ENCODE measurements at regions not wholly inside any gene's neighbourhood (a gene's known extent, or its start where the extent isn't known, plus 50 kb on each side); places are given as distances from the start of the nearest gene placed in this dataset.

DNA sequence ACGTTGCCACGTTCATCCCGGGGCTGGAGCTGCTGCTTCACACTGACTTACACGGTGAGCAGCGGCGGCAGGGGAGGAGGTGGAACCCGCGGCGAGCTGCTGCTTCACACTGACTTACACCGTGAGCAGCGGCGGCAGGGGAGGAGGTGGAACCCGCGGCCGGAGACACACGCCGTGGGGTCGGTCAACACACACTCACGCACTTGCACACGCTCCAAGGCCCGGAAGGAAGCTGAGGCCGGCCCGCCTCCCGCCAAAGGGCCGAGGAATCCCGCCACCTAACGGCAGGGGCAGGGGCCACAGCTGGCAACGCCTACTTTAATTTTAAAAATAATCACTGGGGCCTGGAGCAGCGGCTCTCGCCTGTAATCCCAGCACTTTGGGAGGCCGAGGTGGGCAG, 94.4 kb upstream of the FOXC1 start:
- DNase-seq (ENCODE audit: low read depth) = no peak

DNA sequence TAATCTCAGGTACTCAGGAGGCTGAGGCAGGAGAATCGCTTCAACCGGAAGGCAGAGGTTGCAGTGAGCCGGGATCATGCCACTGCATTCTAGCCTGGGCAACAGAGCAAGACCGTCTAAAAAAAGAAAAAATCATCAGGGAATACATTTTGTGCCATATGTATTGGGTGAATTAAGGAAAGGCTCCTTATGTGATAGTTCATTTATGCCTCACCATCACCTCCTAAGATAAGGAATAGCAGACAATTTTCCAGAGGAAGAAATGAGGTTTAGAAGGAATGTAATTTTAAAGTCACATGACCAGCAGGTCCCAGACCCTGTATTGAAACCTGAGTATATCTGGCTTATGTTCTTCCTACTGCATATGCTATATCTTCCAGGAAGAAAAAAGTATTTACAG, 93.9 kb upstream of the FOXC1 start:
- DNase-seq (ENCODE audit: low read depth) = no peak

DNA sequence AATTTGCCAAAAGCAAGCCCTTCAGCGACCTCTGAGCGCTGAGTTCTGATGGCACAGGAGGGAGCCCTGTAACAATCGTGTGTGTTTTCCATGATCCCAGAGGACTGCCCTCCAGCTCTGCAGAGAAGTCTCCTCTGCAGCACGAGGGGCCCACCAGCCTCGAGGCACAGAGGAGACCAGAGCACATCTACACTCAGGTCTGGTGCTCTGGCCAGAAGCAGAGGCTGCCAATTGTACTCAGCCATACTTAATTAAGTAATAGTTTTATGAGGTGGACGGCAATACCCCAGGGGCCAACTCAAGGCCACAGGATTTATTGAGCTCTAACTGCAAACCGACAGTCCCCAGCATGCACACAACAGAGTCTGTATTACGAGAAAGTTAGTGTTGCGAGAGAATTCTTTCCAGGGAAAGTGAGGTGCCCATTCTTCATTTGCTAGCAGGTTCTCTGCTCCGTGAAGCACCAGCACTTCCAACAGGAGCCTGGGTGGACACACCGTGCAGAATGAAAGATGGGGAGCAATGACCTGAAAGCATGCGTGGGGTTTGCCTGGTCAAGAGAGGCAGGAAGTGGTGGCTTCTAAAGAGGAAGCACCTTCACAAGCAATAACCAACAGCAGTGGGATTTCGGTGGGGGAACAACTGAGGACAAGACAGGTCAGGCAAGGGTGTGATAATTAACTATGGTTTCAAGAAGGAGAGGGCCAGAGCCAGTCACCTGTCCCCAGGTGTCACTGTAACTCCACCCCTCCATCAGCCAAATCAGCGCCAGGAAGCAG, 92.8 kb upstream of the FOXC1 start:
- DNase-seq (ENCODE audit: low read depth) = no peak

DNA sequence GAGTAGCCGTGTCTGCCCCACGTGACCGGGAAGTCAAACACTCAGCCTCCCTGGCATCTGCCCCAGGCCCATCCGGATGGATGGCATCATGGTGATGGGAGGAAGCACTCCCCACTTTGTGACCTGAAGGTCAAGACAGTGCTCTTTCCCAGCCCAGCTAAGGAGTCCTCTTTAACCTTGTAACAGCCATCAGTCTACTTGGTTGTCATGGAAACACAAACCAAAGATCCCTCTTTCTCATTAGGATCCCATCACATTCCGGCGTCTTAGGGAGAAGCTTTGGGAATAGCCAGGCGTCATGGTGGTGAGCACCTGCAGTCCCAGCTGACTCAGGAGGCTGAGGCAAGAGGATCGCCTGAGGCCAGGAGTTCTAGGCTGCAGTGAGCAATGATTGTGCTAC, 90.9 kb upstream of the FOXC1 start:
- no peak for DNase-seq (ENCODE audit: low read depth)

DNA sequence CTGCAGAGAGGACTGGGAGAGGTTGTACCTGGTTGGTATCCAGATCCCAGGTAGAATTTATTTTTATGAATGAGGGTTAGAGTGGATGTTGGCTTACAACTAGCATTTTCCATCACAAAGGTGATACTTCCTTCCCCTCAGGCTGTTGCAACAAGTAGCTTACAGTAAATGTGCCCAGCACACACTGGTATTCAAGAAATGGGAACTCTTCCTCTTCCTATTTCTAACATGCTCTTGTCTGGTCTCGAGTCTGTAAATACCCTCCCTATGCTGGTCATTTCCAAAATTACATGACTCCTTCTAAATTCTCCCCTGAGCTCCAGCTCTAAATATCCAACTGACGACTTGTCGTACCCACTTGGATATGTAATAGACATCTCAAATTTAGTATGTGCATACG, 90.1 kb upstream of the FOXC1 start:
- no peak for DNase-seq (ENCODE audit: low read depth)

DNA sequence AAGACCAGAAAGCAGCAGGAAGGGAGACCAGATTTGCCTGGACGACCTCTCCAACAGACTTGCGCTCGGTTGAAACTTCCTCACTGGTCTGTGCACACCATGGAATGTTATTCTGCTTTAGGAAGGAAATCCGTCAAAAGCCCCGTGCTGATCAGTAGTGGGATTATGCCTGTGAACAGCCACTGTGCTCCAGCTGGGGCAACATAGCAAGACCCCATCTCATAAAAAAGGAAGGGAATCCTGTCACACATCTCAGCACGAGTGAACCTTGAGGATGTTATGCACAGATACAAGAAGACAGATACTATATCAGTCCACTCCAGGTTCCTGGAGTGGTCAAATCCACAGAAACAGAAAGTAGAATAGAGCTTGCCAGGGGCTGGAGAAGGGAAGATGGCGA, 86.9 kb upstream of the FOXC1 start:
- no peak for DNase-seq (ENCODE audit: low read depth)

DNA sequence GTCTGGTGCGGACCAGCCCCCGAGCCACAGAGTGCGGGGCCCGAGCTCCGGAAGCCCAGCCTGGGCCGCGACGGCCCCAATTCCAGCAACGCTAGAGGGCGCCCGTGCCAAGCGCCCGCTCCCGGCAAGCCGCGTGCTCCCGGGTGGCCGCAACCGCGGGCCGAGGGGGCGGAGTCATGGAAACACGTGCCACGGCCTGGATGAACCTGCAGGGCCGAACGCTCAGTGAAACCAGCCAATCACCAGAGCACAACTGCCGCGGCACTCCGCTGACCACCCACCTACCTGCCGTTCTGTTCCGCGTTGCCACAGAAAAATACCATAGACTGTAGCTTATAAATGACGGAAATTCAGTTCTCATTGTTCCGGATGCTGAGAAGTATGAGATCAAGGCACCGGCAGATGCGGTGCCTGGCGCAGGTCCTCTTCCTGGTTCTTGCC, 85.7 kb upstream of the FOXC1 start:
- peak; percentile 57 for DNase-seq (ENCODE audit: low read depth)

DNA sequence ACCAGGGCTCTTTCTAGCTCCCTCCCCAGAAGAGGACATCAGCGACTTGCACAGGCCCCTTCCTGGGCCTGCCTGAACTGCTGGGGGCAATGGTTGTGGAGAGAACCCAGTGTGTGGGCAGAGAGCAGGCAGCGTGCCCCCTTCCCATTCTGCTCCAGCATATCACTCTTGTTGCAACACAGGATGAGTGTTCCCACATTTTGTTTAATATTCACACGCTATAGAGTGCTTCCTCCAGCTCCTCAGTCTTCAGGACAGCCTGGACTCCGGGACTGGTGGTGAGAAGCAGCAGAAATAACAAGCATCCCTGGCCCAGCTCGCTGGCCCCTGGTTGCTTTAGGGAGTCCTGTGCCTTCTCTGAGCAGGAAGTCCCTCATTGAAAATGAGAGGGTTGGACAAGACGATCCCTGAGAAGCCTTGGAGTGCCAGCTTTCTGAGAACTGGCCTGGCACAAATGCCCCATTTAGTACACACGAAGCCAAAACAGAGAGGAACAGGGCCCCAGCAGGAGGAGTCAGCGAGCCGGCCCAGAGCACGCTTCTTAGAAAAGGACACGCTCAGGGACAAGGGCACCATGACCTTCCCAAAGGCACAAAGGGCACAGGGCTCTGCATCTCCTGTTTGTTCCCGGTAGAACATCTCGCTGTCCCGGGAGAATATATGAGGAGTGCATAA, 84.2 kb upstream of the FOXC1 start:
- DNase-seq (ENCODE audit: low read depth) = no peak

DNA sequence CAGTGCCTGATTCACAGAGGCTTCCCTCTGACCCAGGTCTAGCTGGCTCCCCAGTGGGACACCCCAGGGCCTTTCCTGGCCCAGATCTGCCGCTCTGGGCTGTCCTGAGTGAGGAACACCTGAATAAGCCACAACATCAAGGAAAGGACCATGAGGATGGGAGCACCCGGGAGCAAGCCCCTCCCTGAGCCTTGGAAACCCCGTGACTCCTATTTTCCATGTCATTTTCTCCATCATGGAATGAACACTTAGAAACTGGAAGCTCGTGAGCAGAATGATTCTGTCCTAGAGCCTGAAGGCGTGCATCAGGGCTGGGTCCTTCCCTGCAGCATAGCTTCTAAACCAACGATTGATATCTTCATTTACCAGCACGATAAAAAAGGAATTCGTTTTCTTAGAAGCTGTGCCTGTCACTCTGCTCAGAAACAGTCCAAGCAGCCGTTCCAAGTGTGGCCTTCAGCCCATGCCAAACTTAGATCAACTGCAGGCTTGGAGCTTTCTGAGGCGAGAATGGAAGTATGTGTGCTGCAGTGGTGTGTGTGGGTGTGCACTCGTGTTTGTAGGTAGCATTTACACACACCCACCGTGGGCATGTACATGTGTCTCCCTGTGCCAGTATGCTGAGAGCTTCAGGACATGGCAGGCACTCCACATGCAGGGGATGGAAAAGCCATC, 83.2 kb upstream of the FOXC1 start:
- DNase-seq (ENCODE audit: low read depth) = no peak

DNA sequence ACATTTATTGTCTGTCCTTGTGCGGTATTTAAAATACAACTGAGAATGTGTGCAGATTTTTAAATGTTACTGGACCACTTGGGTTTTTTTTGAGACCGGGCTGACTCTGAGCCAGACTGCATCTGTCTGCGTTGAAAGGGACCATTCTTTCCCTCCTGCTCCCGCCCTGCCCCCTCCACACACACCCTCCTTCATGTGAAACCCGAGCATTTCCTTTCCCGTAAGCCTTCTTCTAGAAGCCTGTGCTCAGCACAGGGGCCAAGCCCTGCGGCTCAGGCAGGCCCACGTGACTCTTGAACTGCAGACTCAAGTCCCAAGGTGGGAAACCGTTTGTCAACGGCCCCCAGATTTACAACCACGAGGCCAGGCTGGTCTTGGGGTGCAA, 82.7 kb upstream of the FOXC1 start:
- no peak for DNase-seq (ENCODE audit: low read depth)

DNA sequence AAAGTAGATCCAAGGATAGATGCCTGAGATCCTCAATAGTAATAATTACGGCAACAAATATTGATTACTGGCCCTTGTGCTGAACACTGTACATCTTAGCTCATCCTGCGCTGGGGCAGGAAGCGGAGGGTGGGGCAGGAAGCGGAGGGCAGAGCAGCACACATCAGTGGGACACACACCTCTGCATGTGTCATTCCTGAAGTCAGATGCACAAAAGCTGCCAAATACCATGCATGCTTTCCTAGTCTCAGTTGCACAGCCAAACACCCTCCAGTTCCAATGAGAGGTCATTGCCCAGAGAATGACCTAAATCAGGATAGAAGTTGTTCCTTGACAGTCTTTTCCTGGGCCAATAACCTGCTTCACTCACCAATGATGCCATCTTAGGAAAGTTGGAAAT, 74.4 kb upstream of the FOXC1 start:
- peak; percentile 16 for DNase-seq (ENCODE audit: low read depth)

DNA sequence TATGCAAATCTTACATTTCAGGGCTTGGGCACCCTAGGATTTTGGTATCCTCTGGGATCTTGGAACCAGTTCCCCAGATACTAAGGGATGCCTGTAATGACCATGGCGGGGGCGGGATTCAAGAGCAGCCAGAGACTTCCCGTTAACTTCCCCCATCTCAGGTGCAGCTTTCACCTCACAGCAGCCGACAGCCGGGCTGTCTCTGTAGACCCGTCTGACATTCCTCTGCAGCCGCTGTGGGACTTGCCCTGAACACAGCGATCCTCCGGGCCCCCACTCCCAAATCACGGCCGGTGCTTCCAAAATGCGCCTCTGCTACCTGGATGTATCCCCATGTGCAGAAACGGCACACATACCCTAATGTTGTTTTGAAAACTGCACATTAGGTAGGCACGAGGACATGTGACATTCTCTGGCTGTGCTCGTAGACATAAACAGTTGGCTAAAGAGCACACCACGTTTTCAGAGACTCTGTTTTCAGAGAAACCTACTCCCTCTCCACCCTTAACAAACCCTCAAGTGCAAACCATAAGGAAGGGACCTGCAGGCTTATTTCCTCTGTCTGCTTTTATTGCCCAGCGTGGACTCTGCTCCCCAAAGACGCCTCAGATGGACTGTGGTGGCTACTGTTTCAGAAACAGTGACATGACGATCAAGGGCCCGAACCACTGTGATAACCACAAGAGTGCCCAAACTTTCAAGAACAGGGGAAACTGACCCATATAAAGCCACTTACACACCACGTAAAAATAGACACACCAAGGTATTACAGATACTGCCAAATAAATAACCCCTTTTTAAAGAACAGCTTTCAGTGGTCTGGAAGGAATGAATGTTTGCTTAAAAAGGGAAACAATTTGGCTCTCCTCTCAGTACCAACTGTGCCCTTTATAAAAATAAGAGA, 72.9 kb upstream of the FOXC1 start:
- DNase-seq (ENCODE audit: low read depth) = no peak

DNA sequence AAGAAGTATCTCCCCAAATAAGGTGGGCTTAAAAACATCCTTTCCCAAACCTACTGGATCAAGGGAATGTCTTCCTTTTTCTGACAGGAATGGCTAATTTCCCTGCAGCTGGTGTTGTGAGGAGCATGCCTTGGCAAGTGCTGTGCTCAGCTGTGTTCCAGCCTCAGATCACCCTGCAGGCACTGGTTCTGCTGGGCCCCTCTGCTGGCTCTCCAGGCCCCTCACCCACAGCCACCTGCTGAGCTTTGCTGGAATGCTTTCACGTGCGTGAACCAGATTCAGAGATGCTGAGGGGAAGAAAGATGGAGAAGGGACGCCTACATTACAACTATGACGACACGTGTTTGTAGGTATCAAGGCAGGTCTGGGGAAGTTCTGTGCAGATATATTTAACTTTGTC, 71.3 kb upstream of the FOXC1 start:
- DNase-seq (ENCODE audit: low read depth) = no peak

DNA sequence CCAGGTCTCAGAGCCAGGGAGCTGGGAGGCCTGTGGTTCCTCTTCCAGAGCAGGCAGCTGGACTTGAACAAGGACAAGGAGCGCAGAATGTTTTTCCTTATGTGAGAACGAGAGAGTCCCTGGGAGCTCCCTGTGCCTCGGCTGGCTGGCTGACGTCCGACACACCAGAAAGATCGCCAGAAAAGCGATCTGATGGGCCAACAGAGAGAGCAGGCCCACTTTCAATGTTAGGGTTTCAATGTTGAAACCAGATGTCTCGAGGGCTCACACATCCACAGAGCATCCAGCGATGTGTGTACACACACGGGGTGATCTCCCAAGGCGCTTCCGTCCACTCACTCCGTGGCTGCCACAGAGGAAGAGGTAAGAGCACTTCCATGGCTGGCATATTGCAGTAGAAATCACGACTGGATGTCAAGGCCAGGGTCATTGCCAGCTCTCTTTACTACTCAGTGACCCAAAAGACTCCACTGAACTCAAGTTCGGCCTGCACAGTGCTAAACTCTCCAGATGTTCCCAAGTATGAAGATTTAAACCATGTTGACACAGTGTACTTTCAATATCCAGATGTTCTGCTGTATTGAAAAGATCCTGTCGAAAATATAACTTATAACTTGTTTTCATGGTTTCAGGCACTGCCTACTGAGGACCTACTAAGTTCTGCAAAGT, 70.8 kb upstream of the FOXC1 start:
- no peak for DNase-seq (ENCODE audit: low read depth)

DNA sequence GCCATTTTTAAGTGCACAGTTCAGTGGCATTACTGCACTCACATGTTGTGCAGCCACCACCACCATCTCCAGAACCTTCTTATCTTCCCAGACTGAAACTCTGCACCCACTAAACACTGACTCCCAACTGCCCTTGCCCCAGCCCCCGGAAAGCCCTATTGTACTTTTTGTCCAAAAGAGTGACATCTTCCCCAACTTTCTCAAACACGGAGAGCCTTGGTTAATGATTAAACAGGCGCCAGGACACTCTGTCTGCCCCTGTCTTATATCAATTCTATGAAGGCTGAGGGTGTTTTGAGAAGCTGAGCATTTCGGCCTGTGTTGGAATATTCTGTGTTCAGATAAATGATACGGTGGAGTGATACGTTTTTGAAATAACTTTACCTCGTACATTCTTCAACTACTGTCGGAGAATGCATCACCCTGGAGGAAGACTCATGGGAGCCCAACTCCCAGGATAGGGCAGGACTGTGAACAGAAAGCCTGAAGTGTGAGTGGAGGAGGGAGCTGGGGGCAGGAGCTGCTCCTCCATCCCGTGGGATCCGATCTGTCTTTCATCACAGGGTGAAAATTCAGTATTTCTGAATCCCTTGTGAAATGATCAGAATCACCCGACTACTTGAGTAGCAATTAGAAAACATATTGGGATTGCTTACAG, 68.7 kb upstream of the FOXC1 start:
- DNase-seq (ENCODE audit: low read depth) = no peak

DNA sequence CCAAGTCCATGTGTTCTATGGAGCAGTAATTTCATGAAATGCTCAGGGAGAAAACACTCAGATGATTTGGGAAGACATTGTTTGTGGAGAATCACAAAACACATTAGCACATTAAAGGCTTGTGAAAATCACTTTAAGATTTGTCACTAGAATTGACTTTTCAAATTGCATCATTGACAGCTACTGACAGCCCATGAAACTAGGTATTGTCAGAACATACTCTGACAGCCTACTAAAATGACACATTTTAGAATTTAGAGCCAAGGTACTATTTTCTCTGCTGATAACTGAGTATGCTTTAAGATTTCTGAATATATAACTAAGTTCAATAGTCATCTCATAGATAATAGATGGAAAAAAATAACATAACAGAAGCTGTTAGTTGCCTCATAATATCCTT, 67.4 kb upstream of the FOXC1 start:
- DNase-seq (ENCODE audit: low read depth) = no peak

DNA sequence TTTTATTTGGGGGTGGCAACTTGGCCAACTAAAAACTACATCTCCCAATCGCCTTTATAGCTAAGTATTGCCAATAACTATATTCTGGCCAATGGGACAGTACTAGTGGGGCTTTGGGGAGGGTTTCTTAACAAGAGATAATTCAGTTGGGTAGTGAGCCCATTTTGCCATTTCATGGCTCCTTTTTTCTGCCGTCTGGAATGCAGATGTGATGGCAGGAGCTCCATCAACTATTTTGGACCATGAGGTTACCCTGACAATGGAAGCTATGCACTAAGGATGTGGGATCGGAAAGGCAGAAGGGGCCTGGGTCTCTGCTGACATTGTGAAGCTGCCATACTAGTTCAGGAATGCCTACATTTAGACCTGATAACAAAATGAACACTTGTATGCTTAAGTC, 67.0 kb upstream of the FOXC1 start:
- DNase-seq (ENCODE audit: low read depth) = no peak

DNA sequence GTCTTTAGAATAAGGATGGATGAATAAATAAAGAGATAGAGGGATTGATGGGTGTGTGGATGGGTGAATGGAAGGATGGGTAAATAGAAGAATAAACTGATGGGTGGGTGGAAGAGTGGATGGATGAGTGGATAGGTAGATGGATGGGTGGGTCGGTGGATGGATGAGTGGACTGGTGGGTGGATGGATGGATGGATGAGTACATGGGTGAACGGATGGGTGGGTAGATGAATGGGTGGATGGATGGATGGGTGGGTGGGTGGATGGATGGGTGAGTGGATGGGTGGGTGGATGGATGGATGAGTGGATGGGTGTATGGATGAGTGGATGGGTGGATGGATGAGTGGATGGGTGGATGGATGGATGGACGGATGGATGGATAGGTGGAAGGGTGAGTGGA, 65.7 kb upstream of the FOXC1 start:
- no peak for DNase-seq (ENCODE audit: low read depth)

DNA sequence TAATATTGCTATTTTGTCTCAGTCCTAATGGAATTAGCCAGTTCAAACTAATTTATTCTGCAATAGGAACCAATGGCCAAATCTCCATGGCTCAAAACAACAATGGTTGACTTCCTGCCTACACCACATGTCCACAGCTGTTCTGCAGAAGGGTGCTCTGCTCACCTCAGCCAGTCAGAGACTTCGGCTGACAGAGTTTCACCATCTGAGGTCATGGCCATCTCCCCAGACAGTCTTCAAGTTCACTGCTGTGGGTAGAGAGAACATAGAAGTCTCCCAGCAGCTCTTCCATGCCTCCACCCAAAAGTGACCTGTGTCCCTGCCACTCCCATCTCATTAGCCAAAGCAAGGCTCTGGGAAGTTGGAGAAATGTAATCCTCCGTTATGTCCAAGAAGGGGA, 65.1 kb upstream of the FOXC1 start:
- DNase-seq (ENCODE audit: low read depth) = no peak

DNA sequence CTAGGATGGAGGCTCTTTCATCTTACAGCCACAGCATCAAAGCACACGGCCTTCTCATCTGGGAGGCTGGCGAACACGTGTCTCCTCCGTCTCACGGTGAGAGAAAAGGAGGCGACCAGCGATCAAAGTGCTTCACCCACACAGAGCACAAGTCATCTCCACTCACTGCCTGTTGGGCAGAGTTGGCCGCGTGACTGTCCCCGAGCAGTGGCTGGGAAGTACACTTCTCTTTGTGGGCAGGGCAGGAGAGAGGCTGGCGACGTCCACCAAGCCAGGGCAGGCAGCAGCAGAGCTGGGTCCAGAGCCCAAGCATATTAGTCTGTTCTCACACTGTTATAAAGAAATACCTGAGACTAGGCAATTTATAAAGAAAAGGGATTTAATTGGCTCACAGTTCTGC, 64.1 kb upstream of the FOXC1 start:
- no peak for DNase-seq (ENCODE audit: low read depth)

DNA sequence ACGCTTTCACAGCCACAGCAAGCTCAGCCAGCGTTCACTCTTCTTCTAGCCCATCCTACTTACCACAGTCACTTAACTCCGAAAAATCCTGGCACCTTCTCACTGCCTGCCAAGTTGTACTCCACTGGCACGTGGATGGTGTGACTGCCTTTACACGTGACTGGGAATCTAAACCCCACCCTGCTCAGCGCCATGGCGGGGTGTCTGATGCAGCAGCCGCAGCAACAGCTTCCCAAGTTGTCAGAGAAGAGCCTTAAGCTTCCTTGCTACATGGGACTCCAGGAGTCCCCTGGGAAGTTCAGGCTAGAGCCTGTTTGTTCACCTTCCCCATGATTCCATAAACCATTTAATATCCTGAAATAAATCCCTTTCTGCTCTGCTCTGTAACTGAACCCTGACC, 61.9 kb upstream of the FOXC1 start:
- DNase-seq (ENCODE audit: low read depth) = no peak
